GM12873 (cell line): ENCODE measurements at regions not wholly inside any gene's neighbourhood (a gene's known extent, or its start where the extent isn't known, plus 50 kb on each side); places are given as distances from the start of the nearest gene placed in this dataset.

Experiments used
- TF ChIP-seq, protein P1 (sequence below): IDR thresholded peaks from 2 replicates; pipeline ENCODE4 v1.5.1; 2012; ENCODE audit warnings: low read depth, mild to moderate bottlenecking, moderate library complexity, low read length, control low read depth; ENCODE audit not compliant: insufficient read depth; ENCODE audit errors: missing control alignments

DNA sequence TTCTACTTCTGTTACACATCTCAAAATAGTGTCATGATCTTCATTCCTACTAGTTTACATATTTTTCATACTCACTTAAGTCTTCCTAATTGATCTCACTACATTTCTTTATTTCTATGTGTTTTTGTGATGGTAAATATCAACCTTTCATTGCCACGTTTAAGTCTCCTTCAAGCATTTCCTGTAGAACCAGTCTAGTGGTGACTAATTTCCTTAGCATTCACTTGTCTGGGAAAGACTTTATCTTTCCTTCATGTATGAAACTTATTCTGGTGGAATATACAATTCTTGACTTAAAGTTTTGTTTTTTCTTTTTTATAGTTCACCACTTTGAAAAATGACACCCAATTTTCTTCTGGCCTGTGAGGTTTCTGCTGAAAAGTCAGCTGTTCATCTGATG, 181.4 kb upstream of the NEIL3 start:
- TF ChIP-seq, protein P1, sequence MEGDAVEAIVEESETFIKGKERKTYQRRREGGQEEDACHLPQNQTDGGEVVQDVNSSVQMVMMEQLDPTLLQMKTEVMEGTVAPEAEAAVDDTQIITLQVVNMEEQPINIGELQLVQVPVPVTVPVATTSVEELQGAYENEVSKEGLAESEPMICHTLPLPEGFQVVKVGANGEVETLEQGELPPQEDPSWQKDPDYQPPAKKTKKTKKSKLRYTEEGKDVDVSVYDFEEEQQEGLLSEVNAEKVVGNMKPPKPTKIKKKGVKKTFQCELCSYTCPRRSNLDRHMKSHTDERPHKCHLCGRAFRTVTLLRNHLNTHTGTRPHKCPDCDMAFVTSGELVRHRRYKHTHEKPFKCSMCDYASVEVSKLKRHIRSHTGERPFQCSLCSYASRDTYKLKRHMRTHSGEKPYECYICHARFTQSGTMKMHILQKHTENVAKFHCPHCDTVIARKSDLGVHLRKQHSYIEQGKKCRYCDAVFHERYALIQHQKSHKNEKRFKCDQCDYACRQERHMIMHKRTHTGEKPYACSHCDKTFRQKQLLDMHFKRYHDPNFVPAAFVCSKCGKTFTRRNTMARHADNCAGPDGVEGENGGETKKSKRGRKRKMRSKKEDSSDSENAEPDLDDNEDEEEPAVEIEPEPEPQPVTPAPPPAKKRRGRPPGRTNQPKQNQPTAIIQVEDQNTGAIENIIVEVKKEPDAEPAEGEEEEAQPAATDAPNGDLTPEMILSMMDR, result no peak

DNA sequence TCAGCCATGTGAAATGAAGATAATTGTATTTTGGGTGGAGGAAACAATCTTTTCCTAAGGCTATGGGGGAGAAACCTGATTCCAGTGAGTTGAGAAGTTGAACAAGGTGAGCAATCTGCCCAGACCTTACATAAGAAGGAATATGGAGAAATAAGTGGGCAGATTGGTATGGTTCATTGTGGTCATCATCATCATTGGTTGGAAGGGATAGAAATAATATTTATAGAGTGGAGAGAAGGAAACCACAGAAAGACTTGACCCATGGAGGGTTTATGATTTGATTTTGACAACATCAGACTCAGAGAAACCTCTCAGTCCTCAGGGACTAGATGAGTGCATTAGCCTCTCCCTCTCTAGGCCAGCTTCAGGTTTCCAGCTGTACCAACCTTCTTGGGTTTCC, 177.9 kb upstream of the NEIL3 start:
- TF ChIP-seq, protein P1, result no peak

- TF ChIP-seq, protein P1, result no peak
Observed at GRCh38 chr4:177147668-177148067, 162.0 kb upstream of the NEIL3 start.

DNA sequence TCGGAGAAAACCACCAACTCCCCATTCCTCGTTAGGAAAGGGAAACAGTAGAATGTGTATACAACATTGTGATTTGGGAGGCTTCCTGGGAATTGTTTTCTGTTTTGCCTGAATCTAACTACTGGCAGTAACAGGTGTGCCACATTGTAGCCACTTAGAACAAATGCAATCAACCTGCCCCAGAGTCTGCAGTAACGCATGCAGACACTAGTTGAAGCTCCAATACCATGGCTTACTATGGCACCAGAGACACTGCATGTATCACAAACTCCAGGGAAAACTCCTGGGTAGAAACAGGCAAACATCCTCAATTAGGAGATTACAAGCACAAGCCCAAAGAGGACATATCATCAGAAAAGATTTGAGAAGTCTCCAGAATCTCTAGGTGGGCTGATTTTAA, 154.2 kb upstream of the NEIL3 start:
- TF ChIP-seq, protein P1, result no peak

- TF ChIP-seq, protein P1, result no peak
Observed at GRCh38 chr4:177159600-177159999, 150.1 kb upstream of the NEIL3 start.

GRCh38 chr4:177161781-177162180, 147.9 kb upstream of the NEIL3 start:
- TF ChIP-seq, protein P1, result no peak

DNA sequence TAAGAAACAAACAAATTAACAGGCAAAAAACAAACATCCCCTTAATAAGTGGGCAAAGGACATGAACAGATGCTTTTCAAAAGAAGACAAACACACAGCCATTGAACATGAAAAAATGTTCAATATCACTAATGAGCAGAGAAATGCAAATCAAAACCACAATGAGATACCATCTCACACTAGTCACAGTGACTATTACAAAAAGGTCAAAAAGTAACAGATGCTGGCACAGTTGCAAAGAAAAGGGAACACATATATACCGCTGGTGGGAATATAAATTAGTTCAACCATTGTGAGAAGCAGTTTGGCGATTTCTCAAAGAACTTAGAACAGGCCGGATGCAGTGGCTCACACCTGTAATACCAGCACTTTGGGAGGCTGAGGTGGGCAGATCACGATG, 146.1 kb upstream of the NEIL3 start:
- TF ChIP-seq, protein P1, result no peak
